ENCODE measurements at regions not wholly inside any gene's neighbourhood (a gene's known extent, or its start where the extent isn't known, plus 50 kb on each side); places are given as distances from the start of the nearest gene placed in this dataset.

DNA sequence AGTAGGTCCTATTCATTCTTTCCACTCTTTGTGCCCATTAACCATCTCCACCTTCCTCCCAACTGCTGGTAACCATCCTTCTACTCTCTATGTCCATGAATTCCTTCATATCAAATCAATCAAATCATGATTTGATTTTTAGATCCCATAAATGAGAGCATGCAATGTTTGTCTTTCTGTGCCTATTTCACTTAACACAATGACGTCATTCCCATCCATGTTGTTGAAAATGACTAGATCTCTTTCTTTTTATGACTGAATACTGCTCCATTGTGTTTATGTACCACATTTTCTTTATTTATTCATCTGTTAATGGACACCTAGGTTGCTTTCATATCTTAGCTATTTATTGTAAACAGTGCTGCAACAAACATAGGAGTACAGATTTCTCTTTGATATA lies 827.3 kb upstream of the NRXN1 start:
- no peak for TF ChIP-seq EZH2phosphoT487 (conservative IDR thresholded peaks at IDR 0.05; ENCODE audit: low read length)
- TF ChIP-seq, protein P1, sequence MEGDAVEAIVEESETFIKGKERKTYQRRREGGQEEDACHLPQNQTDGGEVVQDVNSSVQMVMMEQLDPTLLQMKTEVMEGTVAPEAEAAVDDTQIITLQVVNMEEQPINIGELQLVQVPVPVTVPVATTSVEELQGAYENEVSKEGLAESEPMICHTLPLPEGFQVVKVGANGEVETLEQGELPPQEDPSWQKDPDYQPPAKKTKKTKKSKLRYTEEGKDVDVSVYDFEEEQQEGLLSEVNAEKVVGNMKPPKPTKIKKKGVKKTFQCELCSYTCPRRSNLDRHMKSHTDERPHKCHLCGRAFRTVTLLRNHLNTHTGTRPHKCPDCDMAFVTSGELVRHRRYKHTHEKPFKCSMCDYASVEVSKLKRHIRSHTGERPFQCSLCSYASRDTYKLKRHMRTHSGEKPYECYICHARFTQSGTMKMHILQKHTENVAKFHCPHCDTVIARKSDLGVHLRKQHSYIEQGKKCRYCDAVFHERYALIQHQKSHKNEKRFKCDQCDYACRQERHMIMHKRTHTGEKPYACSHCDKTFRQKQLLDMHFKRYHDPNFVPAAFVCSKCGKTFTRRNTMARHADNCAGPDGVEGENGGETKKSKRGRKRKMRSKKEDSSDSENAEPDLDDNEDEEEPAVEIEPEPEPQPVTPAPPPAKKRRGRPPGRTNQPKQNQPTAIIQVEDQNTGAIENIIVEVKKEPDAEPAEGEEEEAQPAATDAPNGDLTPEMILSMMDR (IDR thresholded peaks at IDR 0.05; ENCODE audit: insufficient read depth, low read length, poor library complexity, severe bottlenecking), result no peak

DNA sequence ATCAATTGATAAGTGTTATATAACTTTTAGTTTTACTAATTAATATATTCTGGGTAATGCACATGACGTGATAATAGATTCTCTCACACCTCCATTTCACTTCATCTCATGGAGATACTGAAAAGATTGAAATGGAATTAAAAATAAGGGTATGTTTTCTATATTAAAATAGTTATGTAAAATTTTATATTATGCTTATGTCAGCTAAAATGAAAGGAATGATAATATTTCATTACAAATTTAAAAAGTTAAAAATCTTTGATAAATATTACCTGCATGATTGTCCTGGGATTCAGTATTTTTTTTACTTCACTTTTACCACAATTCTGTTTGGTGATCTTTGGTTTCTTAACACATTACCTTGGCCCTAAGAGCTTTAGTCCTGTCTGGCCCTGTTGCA lies 823.8 kb upstream of the NRXN1 start:
- Histone ChIP-seq H3K79me2 (ENCODE audit: insufficient read depth, low read length) (no peaks in the 10 kb centered on the region), H3K27ac (ENCODE audit: low read depth, low read length) (no peak overlapping the region), H3K36me3 (ENCODE audit: low read length) (no peaks in the 10 kb centered on the region), H3K4me2 (ENCODE audit: low read depth, low read length, poor library complexity, severe bottlenecking) (no peak overlapping the region), H3K9ac (ENCODE audit: low read length) (no peak overlapping the region), H3K4me3 (ENCODE audit: insufficient read depth, low read length, poor library complexity, severe bottlenecking) (no peak overlapping the region), H4K20me1 (ENCODE audit: low read depth, low read length) (no peaks in the 10 kb centered on the region), H3K27me3 (ENCODE audit: low read length) (no peaks in the 10 kb centered on the region), H3K9me2 (replicated peaks; ENCODE audit: insufficient read depth, low read length) (no peaks in the 10 kb centered on the region), H2AFZ (ENCODE audit: low read depth, low read length, severe bottlenecking) (no peak overlapping the region), H3K9me3 (ENCODE audit: insufficient read depth, low read length) (no peaks in the 10 kb centered on the region), H3F3A (ENCODE audit: insufficient read depth) (no peaks in the 10 kb centered on the region)
- TF ChIP-seq EZH2phosphoT487 (conservative IDR thresholded peaks at IDR 0.05; ENCODE audit: low read length), result no peak
- TF ChIP-seq, protein P1 (IDR thresholded peaks at IDR 0.05; ENCODE audit: insufficient read depth, low read length, poor library complexity, severe bottlenecking), result no peak

More for the DNA sequence above, 827.3 kb upstream of the NRXN1 start:
- Histone ChIP-seq H2AFZ (ENCODE audit: low read depth, low read length, severe bottlenecking) (peak overlapping the region; percentile 1), H3K4me3 (ENCODE audit: insufficient read depth, low read length, poor library complexity, severe bottlenecking) (no peak overlapping the region), H3F3A (ENCODE audit: insufficient read depth) (no peaks in the 10 kb centered on the region), H3K9me2 (replicated peaks; ENCODE audit: insufficient read depth, low read length) (no peaks in the 10 kb centered on the region), H3K36me3 (ENCODE audit: low read length) (0 out of 2 replicates have a peak, but pooled peaks cover 4% of the 10 kb centered on the region), H3K9me3 (ENCODE audit: insufficient read depth, low read length) (no peaks in the 10 kb centered on the region), H3K27me3 (ENCODE audit: low read length) (no peaks in the 10 kb centered on the region), H3K4me2 (ENCODE audit: low read depth, low read length, poor library complexity, severe bottlenecking) (no peak overlapping the region), H3K79me2 (ENCODE audit: insufficient read depth, low read length) (no peaks in the 10 kb centered on the region), H4K20me1 (ENCODE audit: low read depth, low read length) (no peaks in the 10 kb centered on the region), H3K9ac (ENCODE audit: low read length) (no peak overlapping the region), H3K27ac (ENCODE audit: low read depth, low read length) (no peak overlapping the region)

DNA sequence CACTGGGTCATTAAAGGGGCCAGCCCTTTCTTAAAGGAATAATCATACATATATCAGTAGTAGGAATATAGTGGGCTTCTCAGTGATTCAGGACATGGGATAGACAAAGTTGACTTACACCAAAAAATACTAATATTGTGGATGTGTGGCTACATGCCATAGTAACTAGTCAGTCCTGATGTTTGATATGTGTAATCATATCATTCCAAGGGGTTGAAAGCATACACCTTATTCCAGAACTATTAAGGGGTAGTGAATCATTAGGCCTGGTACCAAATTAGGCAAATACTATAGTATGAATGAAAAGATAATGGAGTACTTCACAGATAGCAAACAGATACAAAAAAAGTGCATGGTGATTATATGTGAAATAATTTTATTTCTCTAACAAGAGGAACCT lies 814.9 kb upstream of the NRXN1 start:
- H4K20me1 ChIP-seq (ENCODE audit: low read depth, low read length), result no peaks in the 10 kb centered on the region
- H3K36me3 ChIP-seq (ENCODE audit: low read length), result no peaks in the 10 kb centered on the region
- no peak overlapping the region for H3K4me3 ChIP-seq (ENCODE audit: insufficient read depth, low read length, poor library complexity, severe bottlenecking)
- no peaks in the 10 kb centered on the region for H3K79me2 ChIP-seq (ENCODE audit: insufficient read depth, low read length)
- H3K9ac ChIP-seq (ENCODE audit: low read length), result no peak overlapping the region
- H3K9me3 ChIP-seq (ENCODE audit: insufficient read depth, low read length), result no peaks in the 10 kb centered on the region
- H3K27me3 ChIP-seq (ENCODE audit: low read length), result no peaks in the 10 kb centered on the region
- H3K4me2 ChIP-seq (ENCODE audit: low read depth, low read length, poor library complexity, severe bottlenecking), result no peak overlapping the region
- no peak overlapping the region for H3K27ac ChIP-seq (ENCODE audit: low read depth, low read length)
- H3K9me2 ChIP-seq (replicated peaks; ENCODE audit: insufficient read depth, low read length), result no peaks in the 10 kb centered on the region
- H3F3A ChIP-seq (ENCODE audit: insufficient read depth), result no peaks in the 10 kb centered on the region
- no peak overlapping the region for H2AFZ ChIP-seq (ENCODE audit: low read depth, low read length, severe bottlenecking)
- TF ChIP-seq, protein P1 (IDR thresholded peaks at IDR 0.05; ENCODE audit: insufficient read depth, low read length, poor library complexity, severe bottlenecking), result no peak
- no peak for TF ChIP-seq EZH2phosphoT487 (conservative IDR thresholded peaks at IDR 0.05; ENCODE audit: low read length)

Data from SU-DHL-6 (cell line).